AG09319 (cell line): ENCODE measurements at regions not wholly inside any gene's neighbourhood (a gene's known extent, or its start where the extent isn't known, plus 50 kb on each side); places are given as distances from the start of the nearest gene placed in this dataset.
A peak's percentile ranks its signal among the peaks of the same experiment; 100 is the strongest.
"Not testable (repeated sequence)": the region's sequence is repeated elsewhere in the genome, so short reads cannot be mapped to it uniquely, and the experiment has no call there.

Experiments
- DNase-seq: peaks from one replicate; pipeline ENCODE4 v3.0.0-alpha.2; 2010; ENCODE audit warnings: low read depth; ENCODE audit errors: extremely low read depth
- TF ChIP-seq, protein P1 (sequence below): IDR thresholded peaks from 2 replicates; pipeline ENCODE4 v1.5.1; 2011; ENCODE audit warnings: low read depth, mild to moderate bottlenecking, inconsistent platforms, low read length, moderate library complexity

DNA sequence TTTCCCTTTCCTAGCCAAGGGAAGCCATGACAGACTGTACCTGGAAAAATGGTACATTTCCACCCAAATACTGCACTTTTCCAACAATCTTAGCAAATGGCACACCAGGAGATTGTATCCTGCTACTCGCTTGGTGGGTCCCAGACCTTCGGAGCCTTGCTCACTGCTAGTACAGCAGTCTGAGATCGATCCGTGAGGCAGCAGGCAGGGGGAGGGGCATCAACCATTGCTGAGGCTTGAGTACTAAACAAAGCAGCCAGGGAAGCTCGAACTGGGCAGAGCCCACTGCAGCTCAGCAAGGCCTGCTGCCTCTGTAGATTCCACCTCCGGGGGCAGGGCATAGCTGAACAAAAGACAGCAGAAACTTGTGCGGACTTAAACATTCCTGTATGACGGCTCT, 218.8 kb downstream of the LRIG3 start:
- no peak for DNase-seq
- TF ChIP-seq, protein P1, sequence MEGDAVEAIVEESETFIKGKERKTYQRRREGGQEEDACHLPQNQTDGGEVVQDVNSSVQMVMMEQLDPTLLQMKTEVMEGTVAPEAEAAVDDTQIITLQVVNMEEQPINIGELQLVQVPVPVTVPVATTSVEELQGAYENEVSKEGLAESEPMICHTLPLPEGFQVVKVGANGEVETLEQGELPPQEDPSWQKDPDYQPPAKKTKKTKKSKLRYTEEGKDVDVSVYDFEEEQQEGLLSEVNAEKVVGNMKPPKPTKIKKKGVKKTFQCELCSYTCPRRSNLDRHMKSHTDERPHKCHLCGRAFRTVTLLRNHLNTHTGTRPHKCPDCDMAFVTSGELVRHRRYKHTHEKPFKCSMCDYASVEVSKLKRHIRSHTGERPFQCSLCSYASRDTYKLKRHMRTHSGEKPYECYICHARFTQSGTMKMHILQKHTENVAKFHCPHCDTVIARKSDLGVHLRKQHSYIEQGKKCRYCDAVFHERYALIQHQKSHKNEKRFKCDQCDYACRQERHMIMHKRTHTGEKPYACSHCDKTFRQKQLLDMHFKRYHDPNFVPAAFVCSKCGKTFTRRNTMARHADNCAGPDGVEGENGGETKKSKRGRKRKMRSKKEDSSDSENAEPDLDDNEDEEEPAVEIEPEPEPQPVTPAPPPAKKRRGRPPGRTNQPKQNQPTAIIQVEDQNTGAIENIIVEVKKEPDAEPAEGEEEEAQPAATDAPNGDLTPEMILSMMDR: no peak

DNA sequence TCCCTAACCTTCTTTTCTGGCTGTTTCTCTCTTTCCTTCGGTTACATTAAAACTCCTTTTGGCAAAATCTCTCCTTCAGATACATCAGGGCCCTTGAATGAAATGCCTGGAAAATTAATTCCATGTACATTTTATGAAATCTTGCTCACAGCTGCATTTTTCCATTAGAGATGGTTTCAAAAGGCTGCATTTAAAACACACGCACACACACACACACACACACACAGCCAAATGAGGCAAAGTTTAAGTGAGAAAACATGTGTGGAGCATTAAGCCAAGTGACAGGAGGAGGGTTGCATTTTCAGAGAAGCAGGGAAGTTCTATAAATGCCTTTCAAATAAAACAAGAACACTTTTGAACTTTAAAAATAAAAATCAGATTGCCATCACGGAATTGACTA, 216.4 kb downstream of the LRIG3 start:
- DNase-seq: peak; percentile 66
- TF ChIP-seq, protein P1: no peak

DNA sequence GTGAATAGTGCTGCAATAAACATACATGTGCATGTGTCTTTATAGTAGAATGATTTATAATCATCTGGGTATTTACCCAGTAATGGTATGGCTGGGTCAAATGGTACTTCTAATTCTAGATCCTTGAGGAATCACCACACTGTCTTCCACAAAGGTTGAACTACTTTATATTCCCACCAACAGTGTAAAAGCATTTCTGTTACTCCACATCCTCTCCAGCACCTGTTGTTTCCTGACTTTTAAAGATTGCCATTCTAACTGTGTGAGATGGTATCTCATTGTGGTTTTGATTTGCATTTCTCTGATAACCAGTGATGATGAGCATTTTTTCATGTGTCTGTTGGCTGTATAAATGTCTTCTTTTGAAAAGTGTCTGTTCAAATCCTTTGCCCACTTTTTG, 215.5 kb downstream of the LRIG3 start:
- DNase-seq: not testable (repeated sequence)

DNA sequence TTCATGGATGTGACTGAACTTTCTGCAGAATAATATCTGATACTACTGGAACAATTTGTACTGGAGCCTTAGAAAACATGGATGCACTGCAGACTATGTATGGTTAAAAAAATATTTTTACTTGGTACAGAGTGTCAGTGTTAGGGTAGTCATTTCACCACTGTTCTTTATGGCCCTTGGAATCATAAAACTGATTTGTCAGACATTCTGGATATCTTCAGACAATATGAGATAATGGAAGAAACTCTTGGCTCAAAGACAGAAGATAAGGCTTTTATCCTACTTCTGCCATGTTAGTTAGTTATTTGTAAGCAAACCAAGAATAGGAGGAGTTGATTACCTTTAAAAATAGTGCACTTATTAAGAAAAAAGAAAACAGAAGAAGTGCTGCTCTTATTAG, 209.4 kb downstream of the LRIG3 start:
- no peak for DNase-seq
- TF ChIP-seq, protein P1: no peak

DNA sequence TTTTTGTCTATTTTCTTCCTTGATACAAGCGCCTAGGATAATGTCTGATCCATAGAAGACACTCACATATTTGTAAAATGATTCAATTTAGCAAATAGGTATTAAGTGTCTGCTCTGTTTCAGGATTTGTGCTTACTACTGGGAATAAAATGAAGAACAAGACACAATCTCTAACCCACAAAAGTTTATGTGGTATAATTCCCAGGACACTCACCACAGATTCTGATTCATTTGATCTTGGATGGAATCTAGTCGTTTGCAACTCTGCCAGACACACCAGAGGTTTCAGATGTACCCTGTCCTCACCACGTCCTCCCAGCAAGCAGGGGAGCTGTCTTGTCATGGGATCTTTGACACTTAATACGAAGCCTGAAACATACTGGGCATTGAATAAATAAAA, 208.3 kb downstream of the LRIG3 start:
- TF ChIP-seq, protein P1: no peak
- no peak for DNase-seq

DNA sequence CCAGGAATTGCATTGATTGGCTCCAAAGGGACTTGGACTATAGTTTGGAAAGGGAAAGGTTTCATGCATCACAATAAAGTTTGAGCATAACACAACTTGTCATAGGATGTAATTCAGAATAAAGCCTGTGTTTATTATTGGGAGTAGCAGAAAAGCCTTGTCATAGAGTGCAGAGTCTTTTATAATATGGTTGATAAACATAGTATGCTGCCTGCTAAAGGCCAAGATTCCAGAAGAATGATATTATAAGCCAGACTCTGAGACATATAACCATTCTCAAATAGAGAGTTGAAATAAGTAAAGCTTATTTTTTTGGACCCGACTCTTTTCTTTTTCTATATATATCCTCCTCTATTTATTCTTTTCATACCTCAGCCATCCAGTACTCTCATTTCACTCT, 207.3 kb downstream of the LRIG3 start:
- TF ChIP-seq, protein P1: no peak
- DNase-seq: no peak

DNA sequence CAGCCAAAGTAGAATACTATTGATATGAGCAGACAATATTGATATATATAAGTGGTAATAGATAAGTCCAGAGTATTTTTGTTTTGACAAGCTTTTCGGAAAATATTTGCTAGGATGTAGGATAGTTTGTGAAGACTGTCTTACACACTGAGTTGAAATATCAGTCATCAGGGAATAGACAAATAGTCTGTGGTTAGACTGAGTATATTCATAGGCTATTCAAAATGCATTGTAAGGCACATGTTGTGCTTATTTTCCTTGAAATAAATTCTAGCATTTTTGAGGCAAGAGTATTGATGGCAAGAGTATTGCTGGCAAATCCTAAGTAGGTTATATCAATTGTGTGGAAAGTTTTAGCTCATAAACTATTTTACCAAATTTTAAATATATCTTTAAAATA, 201.1 kb downstream of the LRIG3 start:
- TF ChIP-seq, protein P1: no peak
- no peak for DNase-seq

DNA sequence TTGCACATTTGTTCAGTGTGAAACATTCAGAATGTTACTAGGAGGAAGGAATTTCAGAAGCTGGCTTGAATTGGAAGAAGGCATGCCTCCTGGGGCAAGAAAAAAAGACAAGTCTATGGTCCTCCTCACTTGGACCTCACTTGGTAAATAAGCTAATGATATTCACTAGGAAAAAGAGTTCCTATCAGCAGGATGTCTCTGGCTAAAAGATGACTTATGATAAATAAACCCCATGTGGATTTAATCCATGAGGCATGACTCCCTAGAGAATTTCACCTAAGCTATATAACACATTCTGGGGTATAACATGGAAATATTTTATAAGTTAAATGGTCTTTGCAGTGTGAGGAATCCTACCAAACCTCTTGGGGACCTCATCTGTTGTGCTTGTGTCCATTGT, 199.9 kb downstream of the LRIG3 start:
- TF ChIP-seq, protein P1: no peak
- DNase-seq: no peak
